ENCODE measurements at regions not wholly inside any gene's neighbourhood (a gene's known extent, or its start where the extent isn't known, plus 50 kb on each side); places are given as distances from the start of the nearest gene placed in this dataset.

DNA sequence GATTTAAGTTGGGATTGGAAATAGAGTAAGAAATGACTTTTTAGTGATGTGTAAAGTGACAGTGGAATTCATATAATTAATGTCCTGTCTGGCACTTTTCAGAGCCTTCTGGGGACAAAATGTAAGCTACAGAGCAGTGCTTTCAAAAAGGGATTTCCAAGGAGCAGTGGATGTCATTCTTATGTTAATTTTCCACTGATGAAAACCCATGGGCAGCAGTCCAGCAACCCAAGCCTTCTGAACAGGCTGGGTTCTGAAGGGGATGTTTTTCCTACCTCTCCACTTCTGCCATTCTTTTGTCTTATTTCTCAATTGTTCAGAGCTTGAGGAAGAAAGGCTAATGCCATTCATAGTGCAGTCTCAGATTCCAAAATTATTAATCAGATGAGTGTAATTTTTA is 717.6 kb upstream of the HS3ST1 start:
- TF ChIP-seq, protein P1, sequence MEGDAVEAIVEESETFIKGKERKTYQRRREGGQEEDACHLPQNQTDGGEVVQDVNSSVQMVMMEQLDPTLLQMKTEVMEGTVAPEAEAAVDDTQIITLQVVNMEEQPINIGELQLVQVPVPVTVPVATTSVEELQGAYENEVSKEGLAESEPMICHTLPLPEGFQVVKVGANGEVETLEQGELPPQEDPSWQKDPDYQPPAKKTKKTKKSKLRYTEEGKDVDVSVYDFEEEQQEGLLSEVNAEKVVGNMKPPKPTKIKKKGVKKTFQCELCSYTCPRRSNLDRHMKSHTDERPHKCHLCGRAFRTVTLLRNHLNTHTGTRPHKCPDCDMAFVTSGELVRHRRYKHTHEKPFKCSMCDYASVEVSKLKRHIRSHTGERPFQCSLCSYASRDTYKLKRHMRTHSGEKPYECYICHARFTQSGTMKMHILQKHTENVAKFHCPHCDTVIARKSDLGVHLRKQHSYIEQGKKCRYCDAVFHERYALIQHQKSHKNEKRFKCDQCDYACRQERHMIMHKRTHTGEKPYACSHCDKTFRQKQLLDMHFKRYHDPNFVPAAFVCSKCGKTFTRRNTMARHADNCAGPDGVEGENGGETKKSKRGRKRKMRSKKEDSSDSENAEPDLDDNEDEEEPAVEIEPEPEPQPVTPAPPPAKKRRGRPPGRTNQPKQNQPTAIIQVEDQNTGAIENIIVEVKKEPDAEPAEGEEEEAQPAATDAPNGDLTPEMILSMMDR (IDR thresholded peaks at IDR 0.05 in 8 of 11, conservative IDR thresholded peaks at IDR 0.05 in 3 of 11), result no peak
- TF ChIP-seq POLR2A (IDR thresholded peaks at IDR 0.05), result no peak
